ENCODE measurements at regions not wholly inside any gene's neighbourhood (a gene's known extent, or its start where the extent isn't known, plus 50 kb on each side); places are given as distances from the start of the nearest gene placed in this dataset.

- ChIA-PET CTCF (no interaction called here), POLR2A (no interaction called here)
- Histone ChIP-seq H3K36me3 (ENCODE audit: control insufficient read depth in 2 of 2, insufficient read depth in 1 of 2, low read length in 2 of 2) (no peaks in the 10 kb centered on the region), H3K27ac (ENCODE audit: extremely low read depth, low read depth, low read length) (no peak overlapping the region), H3K4me3 (ENCODE audit: low read depth, low read length) (no peak overlapping the region), H3K4me1 (ENCODE audit: control insufficient read depth, insufficient read depth, low read length) (no peaks in the 10 kb centered on the region), H3K9me3 (ENCODE audit: control insufficient read depth, insufficient read depth, low read depth, low read length) (no peaks in the 10 kb centered on the region)
- TF ChIP-seq TCF7L2 (IDR thresholded peaks at IDR 0.05; ENCODE audit: borderline replicate concordance, low read depth, low read length), result no peak
- no peak for TF ChIP-seq GFI1B (tag by site-specific recombination; IDR thresholded peaks at IDR 0.05)
- no peak for TF ChIP-seq ZNF311 (tag by site-specific recombination; IDR thresholded peaks at IDR 0.05; ENCODE audit: borderline replicate concordance)
- no peak for TF ChIP-seq ZNF148 (tag by site-specific recombination; IDR thresholded peaks at IDR 0.05; ENCODE audit: borderline replicate concordance)
These were observed 1568.9 kb upstream of the IGFBP7 start for GRCh38 chr4:58679051-58679450.

GRCh38 chr4:58669783-58670182 lies 1559.6 kb upstream of the IGFBP7 start:
- CTCF ChIA-PET, result no interaction called here
- H3K4me3 ChIP-seq (ENCODE audit: low read depth, low read length), result no peak overlapping the region
- H3K36me3 ChIP-seq (ENCODE audit: control insufficient read depth in 2 of 2, insufficient read depth in 1 of 2, low read length in 2 of 2), result no peaks in the 10 kb centered on the region
- H3K9me3 ChIP-seq (ENCODE audit: control insufficient read depth, insufficient read depth, low read depth, low read length), result no peaks in the 10 kb centered on the region
- POLR2A ChIA-PET, result no interaction called here
- no peak overlapping the region for H3K27ac ChIP-seq (ENCODE audit: extremely low read depth, low read depth, low read length)
- no peaks in the 10 kb centered on the region for H3K4me1 ChIP-seq (ENCODE audit: control insufficient read depth, insufficient read depth, low read length)
- TF ChIP-seq ZNF37A (tag by site-specific recombination; IDR thresholded peaks at IDR 0.05) (no peak), MZF1 (tag by site-specific recombination; IDR thresholded peaks at IDR 0.05; ENCODE audit: borderline replicate concordance) (no peak), ZSCAN18 (tag by site-specific recombination; IDR thresholded peaks at IDR 0.05) (no peak), ZNF544 (tag by site-specific recombination; IDR thresholded peaks at IDR 0.05) (no peak), ZNF580 (tag by site-specific recombination; IDR thresholded peaks at IDR 0.05) (no peak), RBAK (tag by site-specific recombination; IDR thresholded peaks at IDR 0.05) (no peak), ZSCAN23 (tag by site-specific recombination; IDR thresholded peaks at IDR 0.05) (no peak), ZNF555 (tag by site-specific recombination; conservative IDR thresholded peaks at IDR 0.05) (no peak), CTCF (tag by site-specific recombination; IDR thresholded peaks at IDR 0.05) (no peak), ZNF654 (tag by site-specific recombination; IDR thresholded peaks at IDR 0.05; ENCODE audit: low read depth) (no peak), KLF10 (tag by site-specific recombination; IDR thresholded peaks at IDR 0.05) (no peak), YY1 (tag by site-specific recombination; IDR thresholded peaks at IDR 0.05) (no peak), ZFP3 (tag by site-specific recombination; IDR thresholded peaks at IDR 0.05; ENCODE audit: low read depth) (no peak), ZNF239 (tag by site-specific recombination; IDR thresholded peaks at IDR 0.05) (no peak), ZXDB (tag by site-specific recombination; IDR thresholded peaks at IDR 0.05) (no peak), ZBTB17 (tag by site-specific recombination; IDR thresholded peaks at IDR 0.05) (no peak), ZNF626 (tag by site-specific recombination; IDR thresholded peaks at IDR 0.05) (no peak)
